Spleen (tissue), 11 donors: ENCODE measurements at regions not wholly inside any gene's neighbourhood (a gene's known extent, or its start where the extent isn't known, plus 50 kb on each side); places are given as distances from the start of the nearest gene placed in this dataset.

ENCODE experiments used
- DNase-seq: peaks from one replicate; pipeline ENCODE4 v3.0.0-alpha.2; 2020
- H3K27ac ChIP-seq, 8 donors: fragments of 200-600 bp; sonication (generic) in 7 of 8; 1 replicate in 4 of 8; 2 replicates in 4 of 8; pipeline versions ENCODE4 v1.5.0 to v1.8.0; 2016 to 2021; ENCODE audit warnings: inconsistent platforms in 4 of 8, mild to moderate bottlenecking in 4 of 8, moderate library complexity in 1 of 8
- H3K27me3 ChIP-seq, 7 donors: fragments of 200-600 bp; sonication (generic) in 6 of 7; replicated peaks in 1 of 7; 1 replicate in 4 of 7; 2 replicates in 3 of 7; pipeline versions ENCODE4 v1.5.0 to v1.8.0; 2016 to 2021; ENCODE audit warnings: inconsistent platforms in 3 of 7, mild to moderate bottlenecking in 1 of 7
- H3K36me3 ChIP-seq, 6 donors: fragments of 200-600 bp; sonication (generic) in 5 of 6; 1 replicate in 4 of 6; 2 replicates in 2 of 6; pipeline versions ENCODE4 v1.5.0 to v1.8.0; 2016 to 2021; ENCODE audit warnings: inconsistent platforms in 2 of 6
- H3K4me1 ChIP-seq, 6 donors: fragments of 200-600 bp; sonication (generic) in 5 of 6; 1 replicate in 3 of 6; 2 replicates in 3 of 6; pipeline versions ENCODE4 v1.5.0 to v1.8.0; 2016 to 2021; ENCODE audit warnings: inconsistent platforms in 3 of 6
- H3K4me3 ChIP-seq, 8 donors: fragments of 200-600 bp; sonication (generic) in 7 of 8; 1 replicate in 4 of 8; 2 replicates in 4 of 8; pipeline versions ENCODE4 v1.5.0 to v1.8.0; 2016 to 2021; ENCODE audit warnings: inconsistent platforms in 4 of 8, mild to moderate bottlenecking in 4 of 8, moderate library complexity in 2 of 8
- H3K9me3 ChIP-seq, 8 donors: fragments of 200-600 bp; sonication (generic) in 7 of 8; 1 replicate in 4 of 8; 2 replicates in 4 of 8; pipeline versions ENCODE4 v1.5.0 to v1.8.0; 2016 to 2021; ENCODE audit warnings: inconsistent platforms in 4 of 8
- POLR2A ChIP-seq, 3 donors: fragments of 450-650 bp; IDR thresholded peaks; one replicate each; pipeline ENCODE4 v1.5.1; 2017; ENCODE audit warnings: antibody characterized with exemption in 3 of 3, mild to moderate bottlenecking in 1 of 3
- POLR2AphosphoS5 ChIP-seq, 3 donors: sonication (generic); formaldehyde crosslinking; IDR thresholded peaks; one replicate each; pipeline ENCODE4 v1.5.1; 2017; ENCODE audit warnings: antibody characterized with exemption in 3 of 3
- WGBS, 5 donors: extraction: QIAGEN DNeasy Blood & Tissue Kit in 3 of 5; methylation state at CpG; one replicate each; pipeline versions ENCODE4 v1.1.5 to v1.1.7; 2013 to 2018; 5-methylcytosine and 5-hydroxymethylcytosine counted together
- intact Hi-C: fragments of 100-400 bp; cut with DNase I; formaldehyde crosslinking; loops from one replicate; pipeline ENCODE4 v1.15.0; 2023; ENCODE audit warnings: low total_unique reads
- TF ChIP-seq, protein P1 (sequence below), 11 experiments: fragments of 200-600 bp in 7 of 11; fragments of 450-650 bp in 4 of 11; sonication (generic) in 4 of 11; IDR thresholded peaks in 8 of 11; conservative IDR thresholded peaks in 3 of 11; 1 replicate in 7 of 11; 2 replicates in 4 of 11; pipeline versions ENCODE4 v1.4.0 to v1.8.0; 2016 to 2021; ENCODE audit warnings: antibody characterized with exemption in 11 of 11, inconsistent platforms in 4 of 11, mild to moderate bottlenecking in 1 of 11
- donor health status: healthy with polysubstance abuse.
- donor health status: DM: no; HTN: no; CAD: no; lungs with moderate emphysema.
- donor health status: DM: no; HTN: no; CAD: no.
- donor health status: Bipolar disorder and iron deficiency.
- donor health status: healthy.
- donor health status: DM: no; HTN: no; CAD: no.
- donor health status: DM: yes; HTN: yes; CAD: no.

DNA sequence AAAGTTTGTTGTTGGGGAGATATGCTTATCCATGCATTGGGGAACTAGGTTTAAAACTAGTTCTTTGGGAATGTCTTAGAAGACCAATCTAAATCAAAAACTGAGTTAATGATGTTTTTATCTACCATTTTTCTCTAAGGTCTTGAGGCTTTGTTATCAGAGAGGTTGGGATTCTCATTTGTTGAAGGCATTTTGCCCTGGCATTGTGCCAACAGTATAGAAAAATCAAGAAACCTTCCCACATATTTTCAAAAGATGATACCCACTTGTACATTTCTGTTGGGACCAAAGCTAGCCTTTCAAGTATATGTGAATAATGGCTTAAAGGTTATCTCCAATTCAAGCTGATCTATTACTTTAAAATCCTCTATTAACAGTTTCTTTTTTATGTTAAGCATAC is 419.8 kb upstream of the KIF2A start:
- intact Hi-C loops, result no loop called here
- Histone ChIP-seq H3K27me3 (peaks cover 0 to 5% (median 0%) of the 10 kb centered on the region in 7 donors), H3K9me3 (peaks cover 0 to 17% (median 2%) of the 10 kb centered on the region in 8 donors), H3K27ac (no peak overlapping the region), H3K36me3 (no peaks in the 10 kb centered on the region), H3K4me3 (no peak overlapping the region), H3K4me1 (no peaks in the 10 kb centered on the region)
- DNase-seq, result no peak
- TF ChIP-seq POLR2A (IDR thresholded peaks at IDR 0.05), result no peak

DNA sequence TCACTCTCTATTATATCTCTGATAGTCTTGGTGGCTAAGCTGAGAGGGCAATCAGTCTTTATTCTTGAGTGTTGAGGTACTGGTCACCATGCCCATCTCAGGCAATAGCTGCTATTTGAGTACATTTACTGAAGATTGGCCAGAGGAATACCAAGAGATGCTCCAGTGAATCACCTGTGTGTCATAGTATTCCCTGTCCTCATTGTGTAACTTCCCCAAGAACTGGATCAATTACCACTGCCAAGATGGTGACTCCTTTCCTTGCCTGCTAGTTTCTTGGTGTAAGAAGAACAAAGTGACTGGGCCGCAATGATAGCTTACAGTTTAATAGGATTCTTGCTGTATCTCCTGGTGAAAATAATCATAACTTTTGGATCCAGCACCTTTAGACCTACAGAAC is 418.7 kb upstream of the KIF2A start:
- H3K27me3 ChIP-seq, result peaks cover 0 to 5% (median 0%) of the 10 kb centered on the region in 7 donors
- TF ChIP-seq POLR2AphosphoS5 (IDR thresholded peaks at IDR 0.05), result no peak
- TF ChIP-seq, protein P1, sequence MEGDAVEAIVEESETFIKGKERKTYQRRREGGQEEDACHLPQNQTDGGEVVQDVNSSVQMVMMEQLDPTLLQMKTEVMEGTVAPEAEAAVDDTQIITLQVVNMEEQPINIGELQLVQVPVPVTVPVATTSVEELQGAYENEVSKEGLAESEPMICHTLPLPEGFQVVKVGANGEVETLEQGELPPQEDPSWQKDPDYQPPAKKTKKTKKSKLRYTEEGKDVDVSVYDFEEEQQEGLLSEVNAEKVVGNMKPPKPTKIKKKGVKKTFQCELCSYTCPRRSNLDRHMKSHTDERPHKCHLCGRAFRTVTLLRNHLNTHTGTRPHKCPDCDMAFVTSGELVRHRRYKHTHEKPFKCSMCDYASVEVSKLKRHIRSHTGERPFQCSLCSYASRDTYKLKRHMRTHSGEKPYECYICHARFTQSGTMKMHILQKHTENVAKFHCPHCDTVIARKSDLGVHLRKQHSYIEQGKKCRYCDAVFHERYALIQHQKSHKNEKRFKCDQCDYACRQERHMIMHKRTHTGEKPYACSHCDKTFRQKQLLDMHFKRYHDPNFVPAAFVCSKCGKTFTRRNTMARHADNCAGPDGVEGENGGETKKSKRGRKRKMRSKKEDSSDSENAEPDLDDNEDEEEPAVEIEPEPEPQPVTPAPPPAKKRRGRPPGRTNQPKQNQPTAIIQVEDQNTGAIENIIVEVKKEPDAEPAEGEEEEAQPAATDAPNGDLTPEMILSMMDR (IDR thresholded peaks at IDR 0.05 in 8 of 11, conservative IDR thresholded peaks at IDR 0.05 in 3 of 11), result no peak
- TF ChIP-seq POLR2A (IDR thresholded peaks at IDR 0.05), result no peak

DNA sequence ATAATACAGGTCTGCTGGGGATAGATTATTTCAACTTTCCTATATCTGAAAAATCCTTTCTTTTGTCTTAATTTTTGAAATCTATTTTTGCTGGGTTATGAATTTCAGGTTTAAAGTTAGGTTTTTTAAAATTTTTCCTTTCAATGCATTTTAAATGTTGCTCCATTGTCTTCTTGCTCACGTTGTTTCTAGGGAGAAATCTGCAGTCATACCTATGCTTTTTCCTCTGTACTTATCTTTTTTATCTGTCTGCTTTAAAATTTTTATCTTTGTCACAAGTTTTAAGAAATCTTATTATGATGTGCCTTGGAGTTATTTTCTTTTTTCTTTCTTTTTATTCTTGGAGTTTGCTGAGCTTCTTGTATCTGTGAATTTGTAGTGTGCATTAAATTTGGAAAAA is 412.0 kb upstream of the KIF2A start:
- H3K27me3 ChIP-seq, result no peaks in the 10 kb centered on the region
- DNase-seq, result no peak
- no peak overlapping the region for H3K27ac ChIP-seq
- no peak for TF ChIP-seq POLR2A (IDR thresholded peaks at IDR 0.05)
- TF ChIP-seq, protein P1 (IDR thresholded peaks at IDR 0.05 in 8 of 11, conservative IDR thresholded peaks at IDR 0.05 in 3 of 11), result no peak
- no peak for TF ChIP-seq POLR2AphosphoS5 (IDR thresholded peaks at IDR 0.05)
- no peaks in the 10 kb centered on the region for H3K36me3 ChIP-seq
- no peak overlapping the region for H3K4me3 ChIP-seq
- intact Hi-C loops, result no loop called here
- no peaks in the 10 kb centered on the region for H3K4me1 ChIP-seq
- WGBS, 5 donors, result 67 to 83% (median 74%) methylated on average over 1 of the region's 1 CpG
- H3K9me3 ChIP-seq, result peaks cover 0 to 46% (median 24%) of the 10 kb centered on the region in 8 donors

More for the DNA sequence above, 418.7 kb upstream of the KIF2A start:
- Histone ChIP-seq H3K27ac (no peak overlapping the region), H3K36me3 (no peaks in the 10 kb centered on the region), H3K4me3 (no peak overlapping the region), H3K9me3 (peaks cover 0 to 22% (median 2%) of the 10 kb centered on the region in 8 donors), H3K4me1 (no peaks in the 10 kb centered on the region)
- no peak for DNase-seq
- intact Hi-C loops, result no loop called here
- WGBS, 5 donors, result 94 to 100% (median 100%) methylated on average over 1 of the region's 1 CpG

DNA sequence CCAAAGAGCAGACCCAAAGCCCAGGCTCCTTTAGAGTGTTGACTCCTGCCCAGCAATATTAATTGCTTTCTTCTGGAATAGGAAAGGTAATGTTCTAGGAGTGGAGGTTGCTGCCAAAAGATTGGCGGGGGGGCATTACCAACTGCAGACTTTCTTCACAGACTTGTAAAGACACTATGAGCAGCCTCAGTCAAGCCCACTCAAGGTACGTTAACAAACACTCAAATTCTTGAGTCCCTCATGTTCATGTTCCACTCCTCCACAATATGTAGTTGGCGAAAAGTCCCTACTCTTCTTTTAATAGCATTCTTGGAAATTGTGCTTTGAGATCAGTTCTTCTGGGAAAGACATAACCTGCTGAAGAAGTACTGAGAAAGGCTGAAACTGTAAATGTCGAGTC is 409.2 kb upstream of the KIF2A start:
- DNase-seq, result no peak
- Histone ChIP-seq H3K4me3 (no peak overlapping the region), H3K9me3 (peaks cover 0 to 31% (median 19%) of the 10 kb centered on the region in 8 donors), H3K27ac (no peak overlapping the region), H3K36me3 (no peaks in the 10 kb centered on the region), H3K4me1 (no peaks in the 10 kb centered on the region), H3K27me3 (no peaks in the 10 kb centered on the region)
- intact Hi-C loops, result no loop called here
- 80 to 89% (median 83%) methylated on average over 4 of the region's 4 CpGs for WGBS, 5 donors
- no peak for TF ChIP-seq POLR2A (IDR thresholded peaks at IDR 0.05)
- TF ChIP-seq POLR2AphosphoS5 (IDR thresholded peaks at IDR 0.05), result no peak
- TF ChIP-seq, protein P1 (IDR thresholded peaks at IDR 0.05 in 8 of 11, conservative IDR thresholded peaks at IDR 0.05 in 3 of 11), result no peak

DNA sequence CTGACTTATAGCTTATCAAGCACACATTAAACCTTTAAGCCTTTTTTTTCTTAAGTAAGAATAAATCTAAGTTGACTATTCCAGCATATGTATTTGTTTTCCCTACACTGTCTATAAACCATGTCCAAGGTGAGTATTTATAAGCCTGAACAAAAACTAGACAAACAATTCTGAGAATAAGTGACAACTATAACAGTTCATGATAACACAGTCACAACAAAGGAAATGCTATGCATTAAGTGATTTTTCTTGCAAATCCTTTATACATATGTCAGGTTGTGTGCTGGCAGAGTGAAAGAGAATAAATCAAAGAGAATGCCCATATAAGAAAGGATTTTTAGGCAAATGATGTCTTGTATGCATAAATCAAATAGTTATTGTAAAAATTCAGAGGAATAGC is 408.8 kb upstream of the KIF2A start:
- Histone ChIP-seq H3K27ac (no peak overlapping the region), H3K36me3 (no peaks in the 10 kb centered on the region), H3K4me3 (no peak overlapping the region), H3K4me1 (no peaks in the 10 kb centered on the region), H3K27me3 (no peaks in the 10 kb centered on the region), H3K9me3 (peaks cover 0 to 30% (median 19%) of the 10 kb centered on the region in 8 donors)
- TF ChIP-seq POLR2A (IDR thresholded peaks at IDR 0.05) (no peak), POLR2AphosphoS5 (IDR thresholded peaks at IDR 0.05) (no peak)
- TF ChIP-seq, protein P1 (IDR thresholded peaks at IDR 0.05 in 8 of 11, conservative IDR thresholded peaks at IDR 0.05 in 3 of 11), result no peak
- no peak for DNase-seq
- intact Hi-C loops, result no loop called here
